ENCODE measurements at regions not wholly inside any gene's neighbourhood (a gene's known extent, or its start where the extent isn't known, plus 50 kb on each side); places are given as distances from the start of the nearest gene placed in this dataset.
"Not testable (repeated sequence)": the region's sequence is repeated elsewhere in the genome, so short reads cannot be mapped to it uniquely, and the experiment has no call there.

DNA sequence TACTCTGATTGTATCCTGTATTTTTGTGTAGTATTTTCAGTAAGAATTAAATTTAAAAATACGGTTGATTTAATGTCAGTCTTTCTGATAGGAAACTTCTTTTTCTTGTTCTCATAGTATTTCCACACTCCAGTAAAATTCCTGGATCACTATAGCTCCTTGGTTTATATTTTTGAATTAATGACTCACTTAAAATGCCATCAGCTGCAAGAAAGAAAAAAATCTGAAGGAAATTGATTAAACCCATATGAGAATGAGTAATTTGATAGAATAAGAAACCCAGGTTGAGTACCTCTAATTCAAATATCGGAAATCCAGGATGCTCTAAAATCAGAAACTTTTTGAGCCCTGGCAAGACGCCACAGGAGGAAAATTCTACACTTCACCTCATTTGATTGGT, 186.8 kb upstream of the RND3 start:
- no peak for TF ChIP-seq CTCF (IDR thresholded peaks at IDR 0.05; ENCODE audit: poor library complexity)
- no peak for TF ChIP-seq EZH2 (IDR thresholded peaks at IDR 0.05; ENCODE audit: borderline replicate concordance)
- TF ChIP-seq EZH2phosphoT487 (IDR thresholded peaks at IDR 0.05; ENCODE audit: low read depth, severe bottlenecking, unreplicated experiment): no peak
- H3K4me1 ChIP-seq (ENCODE audit: insufficient read depth): peaks cover 12% of the 10 kb centered on the region
- H4K20me1 ChIP-seq (ENCODE audit: insufficient read depth, poor library complexity, severe bottlenecking): no peaks in the 10 kb centered on the region
- no peak for DNase-seq (ENCODE audit: low spot score)
- H3K4me2 ChIP-seq: no peak overlapping the region
- no peaks in the 10 kb centered on the region for H3K36me3 ChIP-seq (replicated peaks; ENCODE audit: insufficient read depth, low read depth)
- H3K9me2 ChIP-seq (replicated peaks; ENCODE audit: insufficient read depth): no peaks in the 10 kb centered on the region
- H3K4me3 ChIP-seq: no peak overlapping the region
- no peaks in the 10 kb centered on the region for H3K9me3 ChIP-seq (ENCODE audit: low read depth)
- WGBS (ENCODE audit: low lambda C conversion rate, missing lambda C conversion rate): 62% methylated on average over 3 of the region's 3 CpGs
- H3K27me3 ChIP-seq: no peaks in the 10 kb centered on the region
- H3K27ac ChIP-seq: no peak overlapping the region
- H2AFZ ChIP-seq: no peak overlapping the region
- H3K79me2 ChIP-seq: no peaks in the 10 kb centered on the region

DNA sequence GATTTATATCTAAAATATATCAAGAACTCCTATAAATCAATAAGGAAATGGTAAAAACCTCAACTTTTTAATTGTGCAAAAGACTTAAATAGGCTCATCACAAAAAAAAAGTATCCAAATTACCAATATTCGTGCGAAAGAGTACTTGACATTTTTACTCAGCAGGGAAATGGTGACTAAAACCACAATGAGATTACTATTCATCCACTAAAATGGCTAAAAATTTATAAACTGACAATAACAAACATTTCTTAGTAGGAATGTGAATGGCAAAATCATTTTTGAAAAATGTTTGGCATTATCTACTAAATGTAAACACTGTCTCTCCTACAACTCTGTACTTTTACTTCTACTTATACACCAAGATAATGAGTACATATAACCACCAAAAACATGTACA, 184.8 kb upstream of the RND3 start:
- Histone ChIP-seq H3K79me2 (no peaks in the 10 kb centered on the region), H3K27me3 (no peaks in the 10 kb centered on the region), H3K4me2 (no peak overlapping the region), H3K4me3 (no peak overlapping the region), H3K9me2 (replicated peaks; ENCODE audit: insufficient read depth) (no peaks in the 10 kb centered on the region), H3K4me1 (ENCODE audit: insufficient read depth) (peaks cover under 1% of the 10 kb centered on the region), H2AFZ (no peak overlapping the region), H3K9me3 (ENCODE audit: low read depth) (no peaks in the 10 kb centered on the region), H4K20me1 (ENCODE audit: insufficient read depth, poor library complexity, severe bottlenecking) (no peaks in the 10 kb centered on the region), H3K36me3 (replicated peaks; ENCODE audit: insufficient read depth, low read depth) (no peaks in the 10 kb centered on the region), H3K27ac (no peak overlapping the region)
- 100% methylated on average over 2 of the region's 2 CpGs for WGBS (ENCODE audit: low lambda C conversion rate, missing lambda C conversion rate)
- TF ChIP-seq EZH2 (IDR thresholded peaks at IDR 0.05; ENCODE audit: borderline replicate concordance): no peak
- TF ChIP-seq EZH2phosphoT487 (IDR thresholded peaks at IDR 0.05; ENCODE audit: low read depth, severe bottlenecking, unreplicated experiment): no peak
- no peak for TF ChIP-seq CTCF (IDR thresholded peaks at IDR 0.05; ENCODE audit: poor library complexity)
- DNase-seq (ENCODE audit: low spot score): no peak

- H3K79me2 ChIP-seq: no peaks in the 10 kb centered on the region
- no peak overlapping the region for H3K4me3 ChIP-seq
- H3K9me2 ChIP-seq (replicated peaks; ENCODE audit: insufficient read depth): no peaks in the 10 kb centered on the region
- no peak overlapping the region for H3K4me2 ChIP-seq
- WGBS (ENCODE audit: low lambda C conversion rate, missing lambda C conversion rate): 99% methylated on average over 3 of the region's 3 CpGs
- DNase-seq (ENCODE audit: low spot score): no peak
- H3K36me3 ChIP-seq (replicated peaks; ENCODE audit: insufficient read depth, low read depth): no peaks in the 10 kb centered on the region
- H4K20me1 ChIP-seq (ENCODE audit: insufficient read depth, poor library complexity, severe bottlenecking): no peaks in the 10 kb centered on the region
- H3K4me1 ChIP-seq (ENCODE audit: insufficient read depth): no peaks in the 10 kb centered on the region
- no peaks in the 10 kb centered on the region for H3K9me3 ChIP-seq (ENCODE audit: low read depth)
- TF ChIP-seq CTCF (IDR thresholded peaks at IDR 0.05; ENCODE audit: poor library complexity): no peak
- TF ChIP-seq EZH2phosphoT487 (IDR thresholded peaks at IDR 0.05; ENCODE audit: low read depth, severe bottlenecking, unreplicated experiment): no peak
- no peak for TF ChIP-seq EZH2 (IDR thresholded peaks at IDR 0.05; ENCODE audit: borderline replicate concordance)
- H3K27me3 ChIP-seq: no peaks in the 10 kb centered on the region
- no peak overlapping the region for H3K27ac ChIP-seq
- H2AFZ ChIP-seq: no peak overlapping the region
Observed at GRCh38 chr2:150669492-150669891, 182.0 kb upstream of the RND3 start.

DNA sequence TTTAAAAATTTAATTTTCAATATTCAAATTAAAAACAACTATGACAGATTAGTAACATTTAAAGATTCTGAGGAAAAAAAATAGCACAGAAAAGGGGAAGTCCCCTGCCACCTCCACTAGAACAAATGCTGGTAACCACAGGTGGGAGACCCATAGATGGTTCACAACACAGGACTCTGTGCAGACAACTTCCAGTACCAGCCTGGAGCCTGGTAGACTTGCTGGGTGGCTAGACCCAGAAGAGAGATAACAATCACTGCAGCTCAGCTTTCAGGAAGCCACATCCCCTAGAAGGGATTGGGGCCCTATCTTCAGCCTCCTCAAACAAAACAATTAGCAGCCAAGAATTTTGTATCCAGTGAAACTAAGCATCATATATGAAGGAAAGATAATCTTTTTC, 179.6 kb upstream of the RND3 start:
- H2AFZ ChIP-seq; H3K27me3 ChIP-seq; DNase-seq (ENCODE audit: low spot score); H3K4me1 ChIP-seq (ENCODE audit: insufficient read depth); H3K9me2 ChIP-seq (replicated peaks; ENCODE audit: insufficient read depth); H3K4me3 ChIP-seq; H3K9me3 ChIP-seq (ENCODE audit: low read depth); H3K4me2 ChIP-seq; H3K79me2 ChIP-seq; H3K36me3 ChIP-seq (replicated peaks; ENCODE audit: insufficient read depth, low read depth); H3K27ac ChIP-seq; H4K20me1 ChIP-seq (ENCODE audit: insufficient read depth, poor library complexity, severe bottlenecking): not testable (repeated sequence)
